Lower lobe of right lung (tissue), 2 donors: ENCODE measurements at regions not wholly inside any gene's neighbourhood (a gene's known extent, or its start where the extent isn't known, plus 50 kb on each side); places are given as distances from the start of the nearest gene placed in this dataset.

ENCODE experiments used
- ATAC-seq, 2 donors: fragments of 200-7000 bp; cut with Tn5 transposase; one replicate each; pipeline ENCODE4 v1.9.1; 2020 to 2022; ENCODE audit warnings: mild to moderate bottlenecking in 2 of 2, moderate library complexity in 2 of 2
- DNase-seq: peaks from one replicate; pipeline ENCODE4 v3.0.0-alpha.2; 2020
- H3K27ac ChIP-seq: fragments of 200-600 bp; one replicate; pipeline ENCODE4 v1.8.0; 2022
- H3K27me3 ChIP-seq: fragments of 200-600 bp; one replicate; pipeline ENCODE4 v1.8.0; 2022; ENCODE audit warnings: low read depth
- H3K36me3 ChIP-seq: fragments of 200-600 bp; one replicate; pipeline ENCODE4 v1.8.0; 2022; ENCODE audit warnings: mild to moderate bottlenecking
- H3K4me1 ChIP-seq: fragments of 200-600 bp; one replicate; pipeline ENCODE4 v1.8.0; 2022
- H3K4me3 ChIP-seq: fragments of 200-600 bp; one replicate; pipeline ENCODE4 v1.8.0; 2022; ENCODE audit warnings: mild to moderate bottlenecking
- H3K9me3 ChIP-seq: fragments of 200-600 bp; one replicate; pipeline ENCODE4 v1.8.0; 2022
- CTCF ChIP-seq: fragments of 200-600 bp; IDR thresholded peaks from one replicate; pipeline ENCODE4 v1.8.0; 2022; ENCODE audit warnings: antibody characterized with exemption, mild to moderate bottlenecking
- intact Hi-C: fragments of 100-400 bp; cut with DNase I; formaldehyde crosslinking; loops from one replicate; pipeline ENCODE4 v1.11.0; 2022
- donor health status: DM: no; HTN: yes; CAD: no; lungs with severe emphysema.

- Histone ChIP-seq H3K4me1 (no peaks in the 10 kb centered on the region), H3K27me3 (peaks cover 7% of the 10 kb centered on the region), H3K36me3 (no peaks in the 10 kb centered on the region), H3K27ac (no peak overlapping the region), H3K9me3 (no peaks in the 10 kb centered on the region), H3K4me3 (no peak overlapping the region)
- intact Hi-C loops, result no loop called here
- no peak for DNase-seq
- ATAC-seq, result no peak
- TF ChIP-seq CTCF, result no peak
These were observed 92.7 kb upstream of the PRMT8 start for GRCh38 chr12:3398196-3398789.

GRCh38 chr12:3405821-3406220 is 85.2 kb upstream of the PRMT8 start:
- no peak for TF ChIP-seq CTCF
- Histone ChIP-seq H3K9me3 (peaks cover 30% of the 10 kb centered on the region), H3K27me3 (no peaks in the 10 kb centered on the region), H3K4me3 (no peak overlapping the region), H3K27ac (no peak overlapping the region), H3K4me1 (no peaks in the 10 kb centered on the region), H3K36me3 (no peaks in the 10 kb centered on the region)
- intact Hi-C loops, result no loop called here
- ATAC-seq (no peak), DNase-seq (no peak)

GRCh38 chr12:3407723-3408122 is 83.3 kb upstream of the PRMT8 start:
- Histone ChIP-seq H3K4me1 (no peaks in the 10 kb centered on the region), H3K9me3 (peaks cover 30% of the 10 kb centered on the region), H3K27ac (no peak overlapping the region), H3K27me3 (no peaks in the 10 kb centered on the region), H3K36me3 (no peaks in the 10 kb centered on the region), H3K4me3 (no peak overlapping the region)
- no peak for TF ChIP-seq CTCF
- intact Hi-C loops, result no loop called here
- DNase-seq (no peak), ATAC-seq (no peak)

- intact Hi-C loops, result no loop called here
- ATAC-seq (no peak), DNase-seq (no peak)
These were observed 81.3 kb upstream of the PRMT8 start for GRCh38 chr12:3409662-3410061.

GRCh38 chr12:3416159-3416558 is 74.8 kb upstream of the PRMT8 start:
- DNase-seq (no peak), ATAC-seq (no peak)
- no peaks in the 10 kb centered on the region for H3K27me3 ChIP-seq
- H3K36me3 ChIP-seq, result no peaks in the 10 kb centered on the region
- H3K4me3 ChIP-seq, result no peak overlapping the region
- no peaks in the 10 kb centered on the region for H3K4me1 ChIP-seq
- H3K27ac ChIP-seq, result no peak overlapping the region
- TF ChIP-seq CTCF, result no peak
- H3K9me3 ChIP-seq, result no peaks in the 10 kb centered on the region
- intact Hi-C loops, result no loop called here

More at GRCh38 chr12:3409662-3410061, 81.3 kb upstream of the PRMT8 start:
- no peaks in the 10 kb centered on the region for H3K4me1 ChIP-seq
- no peaks in the 10 kb centered on the region for H3K27me3 ChIP-seq
- no peak overlapping the region for H3K27ac ChIP-seq
- no peak for TF ChIP-seq CTCF
- H3K36me3 ChIP-seq, result no peaks in the 10 kb centered on the region
- H3K9me3 ChIP-seq, result peaks cover 30% of the 10 kb centered on the region
- H3K4me3 ChIP-seq, result no peak overlapping the region
